ENCODE measurements at regions not wholly inside any gene's neighbourhood (a gene's known extent, or its start where the extent isn't known, plus 50 kb on each side); places are given as distances from the start of the nearest gene placed in this dataset.

DNA sequence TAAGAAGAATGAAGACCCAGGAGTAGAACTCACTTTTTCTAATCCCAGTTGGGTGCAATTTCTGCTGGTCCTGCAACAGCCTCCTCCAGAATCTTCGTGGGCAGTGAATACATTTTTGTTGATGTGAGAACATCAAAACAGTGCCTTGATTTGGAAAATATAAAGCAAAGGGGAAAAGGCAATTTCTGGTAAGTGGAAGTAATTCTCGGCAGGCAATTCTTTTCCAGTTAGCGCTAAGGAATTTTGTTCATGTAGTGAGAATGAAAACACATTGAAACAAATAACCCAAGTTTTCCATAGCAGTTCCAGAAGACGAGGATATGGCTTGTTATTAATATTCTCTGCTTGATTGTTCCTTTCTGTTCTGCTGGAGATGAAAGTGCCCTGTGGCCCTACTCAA, 178.7 kb downstream of the SPATA31D1 start:
- no peak for TF ChIP-seq EZH2 (IDR thresholded peaks at IDR 0.05)
- TF ChIP-seq, protein P1, sequence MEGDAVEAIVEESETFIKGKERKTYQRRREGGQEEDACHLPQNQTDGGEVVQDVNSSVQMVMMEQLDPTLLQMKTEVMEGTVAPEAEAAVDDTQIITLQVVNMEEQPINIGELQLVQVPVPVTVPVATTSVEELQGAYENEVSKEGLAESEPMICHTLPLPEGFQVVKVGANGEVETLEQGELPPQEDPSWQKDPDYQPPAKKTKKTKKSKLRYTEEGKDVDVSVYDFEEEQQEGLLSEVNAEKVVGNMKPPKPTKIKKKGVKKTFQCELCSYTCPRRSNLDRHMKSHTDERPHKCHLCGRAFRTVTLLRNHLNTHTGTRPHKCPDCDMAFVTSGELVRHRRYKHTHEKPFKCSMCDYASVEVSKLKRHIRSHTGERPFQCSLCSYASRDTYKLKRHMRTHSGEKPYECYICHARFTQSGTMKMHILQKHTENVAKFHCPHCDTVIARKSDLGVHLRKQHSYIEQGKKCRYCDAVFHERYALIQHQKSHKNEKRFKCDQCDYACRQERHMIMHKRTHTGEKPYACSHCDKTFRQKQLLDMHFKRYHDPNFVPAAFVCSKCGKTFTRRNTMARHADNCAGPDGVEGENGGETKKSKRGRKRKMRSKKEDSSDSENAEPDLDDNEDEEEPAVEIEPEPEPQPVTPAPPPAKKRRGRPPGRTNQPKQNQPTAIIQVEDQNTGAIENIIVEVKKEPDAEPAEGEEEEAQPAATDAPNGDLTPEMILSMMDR (IDR thresholded peaks at IDR 0.05) = no peak
